H9 (cell line): ENCODE measurements at regions not wholly inside any gene's neighbourhood (a gene's known extent, or its start where the extent isn't known, plus 50 kb on each side); places are given as distances from the start of the nearest gene placed in this dataset.

Source experiments
- DNase-seq: peaks from one replicate; pipeline ENCODE4 v3.0.0-alpha.2; 2017
- H2AFZ ChIP-seq: one replicate; pipeline ENCODE4 v1.6.1; 2013; ENCODE audit warnings: mild to moderate bottlenecking, low read length, control low read depth, moderate library complexity
- H2AK5ac ChIP-seq: 2 replicates; pipeline ENCODE4 v1.6.1; 2013; ENCODE audit warnings: low read length, control low read depth, mixed read lengths; ENCODE audit not compliant: insufficient read length
- H2BK120ac ChIP-seq: one replicate; pipeline ENCODE4 v1.6.1; 2013; ENCODE audit warnings: low read depth, mild to moderate bottlenecking, low read length, control low read depth, inconsistent platforms; ENCODE audit not compliant: poor library complexity, severe bottlenecking
- H2BK12ac ChIP-seq: 2 replicates; pipeline ENCODE4 v1.6.1; 2013; ENCODE audit warnings: low read length, control low read depth, mixed read lengths, low read depth; ENCODE audit not compliant: insufficient read length
- H2BK15ac ChIP-seq: 2 replicates; pipeline ENCODE4 v1.6.1; 2013; ENCODE audit warnings: low read depth, low read length, control low read depth
- H2BK20ac ChIP-seq: one replicate; pipeline ENCODE4 v1.6.1; 2013; ENCODE audit warnings: low read depth, mild to moderate bottlenecking, low read length, control low read depth, inconsistent platforms; ENCODE audit not compliant: poor library complexity, severe bottlenecking
- H2BK5ac ChIP-seq: 2 replicates; pipeline ENCODE4 v1.6.1; 2013; ENCODE audit warnings: low read length, control low read depth, mixed read lengths; ENCODE audit not compliant: insufficient read length
- H3K14ac ChIP-seq: 2 replicates; pipeline ENCODE4 v1.6.1; 2013; ENCODE audit warnings: low read length, control low read depth; ENCODE audit not compliant: insufficient read depth
- H3K18ac ChIP-seq: 2 replicates; pipeline ENCODE4 v1.6.1; 2013; ENCODE audit warnings: low read depth, mild to moderate bottlenecking, mixed read lengths, low read length, control low read depth; ENCODE audit not compliant: insufficient read length
- H3K23ac ChIP-seq: 2 replicates; pipeline ENCODE4 v1.6.1; 2013; ENCODE audit warnings: low read length, control low read depth, mixed read lengths, low read depth; ENCODE audit not compliant: insufficient read length
- H3K23me2 ChIP-seq: 2 replicates; pipeline ENCODE4 v1.6.1; 2013; ENCODE audit warnings: low read depth, mild to moderate bottlenecking, mixed read lengths, low read length, control low read depth; ENCODE audit not compliant: insufficient read length, poor library complexity, severe bottlenecking
- H3K27ac ChIP-seq: 2 replicates; pipeline ENCODE4 v1.5.1; 2013; ENCODE audit warnings: low read length, control low read depth, mixed read lengths, low read depth; ENCODE audit not compliant: insufficient read length
- H3K27me3 ChIP-seq: 2 replicates; pipeline ENCODE4 v1.6.1; 2013; ENCODE audit warnings: low read length, control low read depth, inconsistent platforms; ENCODE audit not compliant: insufficient read depth
- H3K4ac ChIP-seq: 2 replicates; pipeline ENCODE4 v1.6.1; 2013; ENCODE audit warnings: low read depth, mild to moderate bottlenecking, control low read depth, inconsistent platforms, low read length, moderate library complexity
- H3K4me1 ChIP-seq: 2 replicates; pipeline ENCODE4 v1.6.1; 2013; ENCODE audit warnings: low read length, control low read depth, inconsistent platforms; ENCODE audit not compliant: insufficient read depth
- H3K4me2 ChIP-seq: 2 replicates; pipeline ENCODE4 v1.6.1; 2013; ENCODE audit warnings: low read length, control low read depth, mixed read lengths; ENCODE audit not compliant: insufficient read length, insufficient read depth
- H3K56ac ChIP-seq: 2 replicates; pipeline ENCODE4 v1.6.1; 2013; ENCODE audit warnings: low read depth, mild to moderate bottlenecking, mixed read lengths, low read length, control low read depth; ENCODE audit not compliant: insufficient read length
- H3K79me1 ChIP-seq: 2 replicates; pipeline ENCODE4 v1.6.1; 2013; ENCODE audit warnings: low read depth, mild to moderate bottlenecking, moderate library complexity, low read length, control low read depth, inconsistent platforms; ENCODE audit not compliant: insufficient read depth, poor library complexity, severe bottlenecking
- H3K79me2 ChIP-seq: 2 replicates; pipeline ENCODE4 v1.6.1; 2013; ENCODE audit warnings: low read length, control low read depth, inconsistent platforms; ENCODE audit not compliant: insufficient read depth
- H3K9ac ChIP-seq: 2 replicates; pipeline ENCODE4 v1.6.1; 2013; ENCODE audit warnings: low read length, control low read depth, mixed read lengths; ENCODE audit not compliant: insufficient read length; ENCODE audit errors: extremely low read depth
- H3K9me3 ChIP-seq: one replicate; pipeline ENCODE4 v1.6.1; 2013; ENCODE audit warnings: low read depth, low read length, inconsistent platforms; ENCODE audit not compliant: control insufficient read depth
- H3T11ph ChIP-seq: one replicate; pipeline ENCODE4 v1.6.1; 2013; ENCODE audit warnings: mild to moderate bottlenecking, low read length, control low read depth, inconsistent platforms
- H4K20me1 ChIP-seq: one replicate; pipeline ENCODE4 v1.6.1; 2013; ENCODE audit not compliant: control insufficient read depth, insufficient read length, insufficient read depth
- H4K5ac ChIP-seq: 2 replicates; pipeline ENCODE4 v1.6.1; 2013; ENCODE audit warnings: low read depth, mild to moderate bottlenecking, mixed read lengths, low read length, control low read depth; ENCODE audit not compliant: insufficient read length
- H4K8ac ChIP-seq: replicated peaks from 2 replicates; pipeline ENCODE4 v1.6.1; 2013; ENCODE audit warnings: low read length, control low read depth, mixed read lengths, low read depth; ENCODE audit not compliant: insufficient read length
- H4K91ac ChIP-seq: 2 replicates; pipeline ENCODE4 v1.6.1; 2013; ENCODE audit warnings: low read depth, mild to moderate bottlenecking, moderate library complexity, mixed read lengths, low read length, control low read depth; ENCODE audit not compliant: insufficient read length
- H3K27ac Mint-ChIP-seq, 3 experiments: 2 replicates in 2 of 3; 3 replicates in 1 of 3; pipeline ENCODE4 v1.8.0; 2020 to 2021; ENCODE audit warnings: mixed read lengths in 3 of 3, mild to moderate bottlenecking in 1 of 3, moderate library complexity in 1 of 3
- H3K27me3 Mint-ChIP-seq: 2 replicates; pipeline ENCODE4 v1.8.0; 2021; ENCODE audit warnings: low read depth, mild to moderate bottlenecking, moderate library complexity, mixed read lengths
- H3K36me3 Mint-ChIP-seq, 3 experiments: 2 replicates in 2 of 3; 3 replicates in 1 of 3; pipeline ENCODE4 v1.8.0; 2020 to 2021; ENCODE audit warnings: low read depth in 3 of 3, mixed read lengths in 3 of 3; ENCODE audit not compliant: insufficient read depth in 1 of 3
- H3K4me1 Mint-ChIP-seq, 2 experiments: 2 replicates each; pipeline ENCODE4 v1.8.0; 2020; ENCODE audit warnings: mixed read lengths in 2 of 2
- H3K4me3 Mint-ChIP-seq, 2 experiments: 2 replicates in 1 of 2; 3 replicates in 1 of 2; pipeline ENCODE4 v1.8.0; 2020 to 2021; ENCODE audit warnings: mild to moderate bottlenecking in 2 of 2, mixed read lengths in 2 of 2, moderate library complexity in 1 of 2
- H3K9me3 Mint-ChIP-seq, 2 experiments: 2 replicates in 1 of 2; 3 replicates in 1 of 2; pipeline ENCODE4 v1.8.0; 2020; ENCODE audit warnings: mild to moderate bottlenecking in 2 of 2, mixed read lengths in 2 of 2, moderate library complexity in 1 of 2
- CTCF ChIP-seq: fragments of 200-600 bp; sonication (generic); conservative IDR thresholded peaks from 3 replicates; pipeline ENCODE4 v1.8.0; 2021; ENCODE audit warnings: antibody characterized with exemption, mild to moderate bottlenecking
- WGBS: extraction: QIAGEN DNeasy Blood & Tissue Kit; methylation state at CpG from one replicate; pipeline ENCODE4 v1.1.7; 2013; ENCODE audit warnings: missing lambda C conversion rate, low lambda C conversion rate, mixed read lengths; ENCODE audit not compliant: insufficient read length; ENCODE audit errors: extremely low coverage; 5-methylcytosine and 5-hydroxymethylcytosine counted together

DNA sequence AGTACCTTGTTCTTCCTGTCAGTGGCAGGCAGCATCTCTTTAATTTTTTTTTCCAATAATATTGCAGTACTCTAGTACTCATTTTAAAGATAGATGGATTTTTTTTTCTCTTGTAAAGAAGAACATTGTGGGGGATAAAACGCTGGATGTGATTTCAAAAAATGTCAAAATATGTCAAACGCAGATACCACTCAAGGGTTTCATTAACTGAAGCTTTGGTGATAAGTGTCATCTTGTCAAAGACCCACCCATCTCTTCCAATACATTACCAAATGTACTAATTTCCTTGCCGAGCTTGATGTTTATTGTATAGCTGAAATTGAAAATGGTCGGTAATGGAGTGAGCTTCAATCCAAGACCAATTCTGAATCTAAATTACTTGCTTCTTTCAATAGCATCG lies 332.4 kb upstream of the SOX2 start:
- Histone ChIP-seq H3K23ac (no peak overlapping the region), H3T11ph (no peak overlapping the region), H3K79me1 (no peaks in the 10 kb centered on the region), H3K27me3 (no peaks in the 10 kb centered on the region), H3K4ac (no peak overlapping the region), H2AK5ac (no peak overlapping the region), H2BK12ac (no peak overlapping the region), H2BK5ac (no peak overlapping the region), H3K9ac (no peak overlapping the region), H3K4me1 (peaks cover 4% of the 10 kb centered on the region; the same call in 1 of the 2 replicates), H3K27ac (no peak overlapping the region), H2BK15ac (no peak overlapping the region), H4K91ac (no peak overlapping the region), H3K14ac (no peak overlapping the region), H3K18ac (no peak overlapping the region), H3K4me2 (no peak overlapping the region), H2BK20ac (no peak overlapping the region), H4K8ac (no peak overlapping the region), H3K9me3 (no peaks in the 10 kb centered on the region), H3K56ac (no peak overlapping the region), H4K20me1 (no peaks in the 10 kb centered on the region), H3K79me2 (no peaks in the 10 kb centered on the region), H2AFZ (no peak overlapping the region), H4K5ac (no peak overlapping the region), H3K23me2 (no peaks in the 10 kb centered on the region), H2BK120ac (no peak overlapping the region)
- Mint-ChIP-seq H3K4me1 (peaks cover 16 to 19% of the 10 kb centered on the region in 2 experiments), H3K4me3 (no peak overlapping the region), H3K9me3 (no peaks in the 10 kb centered on the region), H3K27me3 (no peaks in the 10 kb centered on the region), H3K36me3 (no peaks in the 10 kb centered on the region), H3K27ac (no peak overlapping the region)
- no CpG with 5 or more reads among the region's 5 CpGs for WGBS
- no peak for DNase-seq
- no peak for TF ChIP-seq CTCF
